Neural progenitor cell (in vitro differentiated cells): ENCODE measurements at regions not wholly inside any gene's neighbourhood (a gene's known extent, or its start where the extent isn't known, plus 50 kb on each side); places are given as distances from the start of the nearest gene placed in this dataset.
A peak's percentile ranks its signal among the peaks of the same experiment; 100 is the strongest.
"Not testable (repeated sequence)": the region's sequence is repeated elsewhere in the genome, so short reads cannot be mapped to it uniquely, and the experiment has no call there.

Experiments used
- DNase-seq: peaks from one replicate; pipeline ENCODE4 v3.0.0-alpha.2; 2016; ENCODE audit warnings: low spot score
- H2AFZ ChIP-seq: fragments of 200-600 bp; sonication (generic); replicated peaks from 2 replicates; pipeline ENCODE4 v1.6.1; 2016; ENCODE audit warnings: antibody characterized with exemption
- H3F3A ChIP-seq: fragments of 200-600 bp; sonication (generic); 2 replicates; pipeline ENCODE4 v1.6.1; 2016; ENCODE audit warnings: antibody characterized with exemption, low read depth
- H3K27ac ChIP-seq: fragments of 200-600 bp; sonication (generic); 2 replicates; pipeline ENCODE4 v1.5.1; 2016; ENCODE audit warnings: mild to moderate bottlenecking
- H3K27me3 ChIP-seq: fragments of 200-600 bp; sonication (generic); 2 replicates; pipeline ENCODE4 v1.6.1; 2016; ENCODE audit warnings: mild to moderate bottlenecking, moderate library complexity
- H3K36me3 ChIP-seq: fragments of 200-600 bp; sonication (generic); 2 replicates; pipeline ENCODE4 v1.5.1; 2016
- H3K4me1 ChIP-seq: fragments of 200-600 bp; sonication (generic); 2 replicates; pipeline ENCODE4 v1.6.1; 2016; ENCODE audit warnings: mixed run types
- H3K4me2 ChIP-seq: fragments of 200-600 bp; sonication (generic); 2 replicates; pipeline ENCODE4 v1.6.1; 2016
- H3K4me3 ChIP-seq: fragments of 200-600 bp; sonication (generic); 2 replicates; pipeline ENCODE4 v1.5.1; 2016
- H3K79me2 ChIP-seq: fragments of 200-600 bp; sonication (generic); 2 replicates; pipeline ENCODE4 v1.6.1; 2016; ENCODE audit warnings: low read depth
- H3K9ac ChIP-seq: fragments of 200-600 bp; sonication (generic); 2 replicates; pipeline ENCODE4 v1.6.1; 2016
- H3K9me3 ChIP-seq: fragments of 200-600 bp; sonication (generic); 2 replicates; pipeline ENCODE4 v1.5.1; 2016; ENCODE audit warnings: low read depth
- H4K20me1 ChIP-seq: fragments of 200-600 bp; sonication (generic); 2 replicates; pipeline ENCODE4 v1.6.1; 2016; ENCODE audit warnings: low read depth
- H3K27ac Mint-ChIP-seq: 3 replicates; pipeline ENCODE4 v1.8.0; 2021; ENCODE audit warnings: mixed read lengths
- H3K27me3 Mint-ChIP-seq: 2 replicates; pipeline ENCODE4 v1.8.0; 2022; ENCODE audit warnings: low read depth, mild to moderate bottlenecking, inconsistent platforms, moderate library complexity, mixed read lengths; ENCODE audit not compliant: insufficient read depth
- H3K36me3 Mint-ChIP-seq: 3 replicates; pipeline ENCODE4 v1.8.0; 2021; ENCODE audit warnings: mixed read lengths
- H3K4me1 Mint-ChIP-seq: 3 replicates; pipeline ENCODE4 v1.8.0; 2021; ENCODE audit warnings: mixed read lengths
- H3K4me3 Mint-ChIP-seq: 3 replicates; pipeline ENCODE4 v1.8.0; 2021; ENCODE audit warnings: mild to moderate bottlenecking, moderate library complexity, mixed read lengths
- H3K9me3 Mint-ChIP-seq: 3 replicates; pipeline ENCODE4 v1.8.0; 2020; ENCODE audit warnings: mixed read lengths
- EZH2 ChIP-seq: fragments of 200-600 bp; sonication (generic); IDR thresholded peaks from 2 replicates; pipeline ENCODE4 v1.6.1; 2017; ENCODE audit warnings: antibody characterized with exemption, mild to moderate bottlenecking, moderate library complexity
- EZH2phosphoT487 ChIP-seq: fragments of 200-600 bp; sonication (generic); IDR thresholded peaks from 2 replicates; pipeline ENCODE4 v1.6.1; 2017; ENCODE audit warnings: antibody characterized with exemption
- TF ChIP-seq, protein P1 (sequence below): fragments of 200-600 bp; sonication (generic); IDR thresholded peaks from 2 replicates; pipeline ENCODE4 v1.5.1; 2017; ENCODE audit warnings: antibody characterized with exemption, mild to moderate bottlenecking

DNA sequence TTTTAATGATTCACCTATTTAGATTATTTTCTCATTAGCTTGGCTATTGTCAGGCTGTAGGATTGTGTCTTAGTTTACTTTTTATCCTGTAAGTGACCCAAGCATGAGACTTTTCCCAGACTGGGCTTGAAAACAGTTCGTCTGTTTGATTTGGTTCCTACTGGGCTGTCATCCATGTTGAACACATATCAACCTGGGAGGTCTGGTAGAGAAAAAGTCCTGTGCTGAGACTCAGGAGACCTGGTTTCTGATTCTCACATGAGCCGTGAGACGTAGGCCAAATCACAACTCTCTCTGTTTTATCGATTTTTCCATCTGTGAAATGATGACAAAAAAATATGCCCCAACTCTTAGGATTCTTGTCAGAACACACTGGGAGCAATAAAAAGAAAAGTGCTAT is 98.8 kb upstream of the GALNT15 start:
- Histone ChIP-seq H3K36me3 (no peaks in the 10 kb centered on the region), H3K9ac (no peak overlapping the region), H3K27ac (no peak overlapping the region), H2AFZ (no peak overlapping the region), H3F3A (no peaks in the 10 kb centered on the region), H3K79me2 (no peaks in the 10 kb centered on the region), H3K27me3 (no peaks in the 10 kb centered on the region), H3K9me3 (peaks cover 6% of the 10 kb centered on the region), H4K20me1 (no peaks in the 10 kb centered on the region), H3K4me1 (no peaks in the 10 kb centered on the region), H3K4me3 (no peak overlapping the region), H3K4me2 (no peak overlapping the region)
- Mint-ChIP-seq H3K27me3 (peaks cover 3% of the 10 kb centered on the region), H3K4me3 (no peak overlapping the region), H3K9me3 (peaks cover 11% of the 10 kb centered on the region), H3K27ac (no peak overlapping the region), H3K36me3 (no peaks in the 10 kb centered on the region), H3K4me1 (no peaks in the 10 kb centered on the region)
- TF ChIP-seq EZH2 (no peak), EZH2phosphoT487 (no peak)
- TF ChIP-seq, protein P1, sequence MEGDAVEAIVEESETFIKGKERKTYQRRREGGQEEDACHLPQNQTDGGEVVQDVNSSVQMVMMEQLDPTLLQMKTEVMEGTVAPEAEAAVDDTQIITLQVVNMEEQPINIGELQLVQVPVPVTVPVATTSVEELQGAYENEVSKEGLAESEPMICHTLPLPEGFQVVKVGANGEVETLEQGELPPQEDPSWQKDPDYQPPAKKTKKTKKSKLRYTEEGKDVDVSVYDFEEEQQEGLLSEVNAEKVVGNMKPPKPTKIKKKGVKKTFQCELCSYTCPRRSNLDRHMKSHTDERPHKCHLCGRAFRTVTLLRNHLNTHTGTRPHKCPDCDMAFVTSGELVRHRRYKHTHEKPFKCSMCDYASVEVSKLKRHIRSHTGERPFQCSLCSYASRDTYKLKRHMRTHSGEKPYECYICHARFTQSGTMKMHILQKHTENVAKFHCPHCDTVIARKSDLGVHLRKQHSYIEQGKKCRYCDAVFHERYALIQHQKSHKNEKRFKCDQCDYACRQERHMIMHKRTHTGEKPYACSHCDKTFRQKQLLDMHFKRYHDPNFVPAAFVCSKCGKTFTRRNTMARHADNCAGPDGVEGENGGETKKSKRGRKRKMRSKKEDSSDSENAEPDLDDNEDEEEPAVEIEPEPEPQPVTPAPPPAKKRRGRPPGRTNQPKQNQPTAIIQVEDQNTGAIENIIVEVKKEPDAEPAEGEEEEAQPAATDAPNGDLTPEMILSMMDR, result no peak
- no peak for DNase-seq

GRCh38 chr3:16076564-16076963 is 97.9 kb upstream of the GALNT15 start:
- no peak overlapping the region for H2AFZ ChIP-seq
- Mint-ChIP-seq H3K4me1 (no peaks in the 10 kb centered on the region), H3K27ac (no peak overlapping the region), H3K4me3 (peak overlapping the region; percentile 41), H3K9me3 (peaks cover 17% of the 10 kb centered on the region), H3K27me3 (peaks cover 3% of the 10 kb centered on the region), H3K36me3 (no peaks in the 10 kb centered on the region)
- no peaks in the 10 kb centered on the region for H3K4me1 ChIP-seq
- H3K4me2 ChIP-seq, result no peak overlapping the region
- H3K27me3 ChIP-seq, result no peaks in the 10 kb centered on the region
- no peak overlapping the region for H3K4me3 ChIP-seq
- H3K9me3 ChIP-seq, result peaks cover 6% of the 10 kb centered on the region
- H3F3A ChIP-seq, result no peaks in the 10 kb centered on the region
- no peaks in the 10 kb centered on the region for H4K20me1 ChIP-seq
- no peak overlapping the region for H3K27ac ChIP-seq
- H3K79me2 ChIP-seq, result no peaks in the 10 kb centered on the region
- no peak overlapping the region for H3K9ac ChIP-seq
- TF ChIP-seq EZH2phosphoT487, result no peak
- TF ChIP-seq, protein P1, result no peak
- TF ChIP-seq EZH2, result no peak
- no peaks in the 10 kb centered on the region for H3K36me3 ChIP-seq
- DNase-seq, result no peak

GRCh38 chr3:16077146-16077545 is 97.3 kb upstream of the GALNT15 start:
- not testable (repeated sequence) for H3K9ac ChIP-seq, DNase-seq, H3K27me3 ChIP-seq, H3K4me1 ChIP-seq, H3K4me2 ChIP-seq, H3K9me3 ChIP-seq, H4K20me1 ChIP-seq, H2AFZ ChIP-seq, H3K4me3 Mint-ChIP-seq, H3K4me3 ChIP-seq, H3K4me1 Mint-ChIP-seq, H3K36me3 ChIP-seq, H3F3A ChIP-seq, H3K27ac ChIP-seq, H3K36me3 Mint-ChIP-seq, H3K27ac Mint-ChIP-seq, H3K79me2 ChIP-seq, H3K27me3 Mint-ChIP-seq
- peaks cover 21% of the 10 kb centered on the region for H3K9me3 Mint-ChIP-seq

DNA sequence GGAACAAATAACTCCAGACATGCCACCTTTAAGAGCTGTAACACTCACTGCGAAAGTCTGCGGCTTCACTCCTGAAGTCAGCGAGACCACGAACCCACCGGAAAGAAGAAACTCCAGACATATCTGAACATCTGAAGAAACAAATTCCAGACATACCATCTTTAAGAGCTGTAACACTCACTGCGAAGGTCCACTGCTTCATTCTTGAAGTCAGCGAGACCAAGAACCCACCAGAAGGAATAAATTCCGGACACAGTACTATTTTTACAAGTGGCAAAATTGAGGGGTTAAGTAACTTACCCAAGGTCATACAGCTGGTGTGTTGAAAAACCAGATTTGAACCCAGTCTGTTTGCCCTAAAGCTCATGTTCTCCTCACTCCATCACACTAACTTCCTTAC is 96.8 kb upstream of the GALNT15 start:
- peaks cover 24% of the 10 kb centered on the region for H3K9me3 Mint-ChIP-seq
- H3K4me3 ChIP-seq, H3K36me3 Mint-ChIP-seq: not testable (repeated sequence)

More for the DNA sequence above, 96.8 kb upstream of the GALNT15 start:
- not testable (repeated sequence) for H3K9me3 ChIP-seq, H3K36me3 ChIP-seq, H3K4me2 ChIP-seq, H3K27me3 ChIP-seq, H3F3A ChIP-seq, H2AFZ ChIP-seq, H3K4me1 ChIP-seq, H3K9ac ChIP-seq, H3K27me3 Mint-ChIP-seq, DNase-seq, H3K4me1 Mint-ChIP-seq, H3K4me3 Mint-ChIP-seq, H3K79me2 ChIP-seq, H3K27ac Mint-ChIP-seq, H4K20me1 ChIP-seq, H3K27ac ChIP-seq
